LNCaP clone FGC (cell line): ENCODE measurements at regions not wholly inside any gene's neighbourhood (a gene's known extent, or its start where the extent isn't known, plus 50 kb on each side); places are given as distances from the start of the nearest gene placed in this dataset.

Experiments
- DNase-seq: peaks from one replicate; pipeline ENCODE4 v3.0.0-alpha.2; 2011; ENCODE audit warnings: low read depth
- H3K4me3 ChIP-seq: 2 replicates; pipeline ENCODE4 v1.5.1; 2011; ENCODE audit warnings: mild to moderate bottlenecking, low read depth, low read length, control low read depth
- TF ChIP-seq, protein P1 (sequence below): IDR thresholded peaks from 2 replicates; pipeline ENCODE4 v1.5.1; 2012; ENCODE audit warnings: mild to moderate bottlenecking; ENCODE audit not compliant: control insufficient read depth, insufficient read depth; ENCODE audit errors: extremely low read depth

GRCh38 chr7:54879776-54880175, 120.8 kb upstream of the SEC61G start:
- DNase-seq, result no peak
- H3K4me3 ChIP-seq, result no peak overlapping the region
- TF ChIP-seq, protein P1, sequence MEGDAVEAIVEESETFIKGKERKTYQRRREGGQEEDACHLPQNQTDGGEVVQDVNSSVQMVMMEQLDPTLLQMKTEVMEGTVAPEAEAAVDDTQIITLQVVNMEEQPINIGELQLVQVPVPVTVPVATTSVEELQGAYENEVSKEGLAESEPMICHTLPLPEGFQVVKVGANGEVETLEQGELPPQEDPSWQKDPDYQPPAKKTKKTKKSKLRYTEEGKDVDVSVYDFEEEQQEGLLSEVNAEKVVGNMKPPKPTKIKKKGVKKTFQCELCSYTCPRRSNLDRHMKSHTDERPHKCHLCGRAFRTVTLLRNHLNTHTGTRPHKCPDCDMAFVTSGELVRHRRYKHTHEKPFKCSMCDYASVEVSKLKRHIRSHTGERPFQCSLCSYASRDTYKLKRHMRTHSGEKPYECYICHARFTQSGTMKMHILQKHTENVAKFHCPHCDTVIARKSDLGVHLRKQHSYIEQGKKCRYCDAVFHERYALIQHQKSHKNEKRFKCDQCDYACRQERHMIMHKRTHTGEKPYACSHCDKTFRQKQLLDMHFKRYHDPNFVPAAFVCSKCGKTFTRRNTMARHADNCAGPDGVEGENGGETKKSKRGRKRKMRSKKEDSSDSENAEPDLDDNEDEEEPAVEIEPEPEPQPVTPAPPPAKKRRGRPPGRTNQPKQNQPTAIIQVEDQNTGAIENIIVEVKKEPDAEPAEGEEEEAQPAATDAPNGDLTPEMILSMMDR, result no peak

- TF ChIP-seq, protein P1, result no peak
- no peak overlapping the region for H3K4me3 ChIP-seq
- DNase-seq, result no peak
Observed at GRCh38 chr7:54880326-54880989, 121.4 kb upstream of the SEC61G start.

DNA sequence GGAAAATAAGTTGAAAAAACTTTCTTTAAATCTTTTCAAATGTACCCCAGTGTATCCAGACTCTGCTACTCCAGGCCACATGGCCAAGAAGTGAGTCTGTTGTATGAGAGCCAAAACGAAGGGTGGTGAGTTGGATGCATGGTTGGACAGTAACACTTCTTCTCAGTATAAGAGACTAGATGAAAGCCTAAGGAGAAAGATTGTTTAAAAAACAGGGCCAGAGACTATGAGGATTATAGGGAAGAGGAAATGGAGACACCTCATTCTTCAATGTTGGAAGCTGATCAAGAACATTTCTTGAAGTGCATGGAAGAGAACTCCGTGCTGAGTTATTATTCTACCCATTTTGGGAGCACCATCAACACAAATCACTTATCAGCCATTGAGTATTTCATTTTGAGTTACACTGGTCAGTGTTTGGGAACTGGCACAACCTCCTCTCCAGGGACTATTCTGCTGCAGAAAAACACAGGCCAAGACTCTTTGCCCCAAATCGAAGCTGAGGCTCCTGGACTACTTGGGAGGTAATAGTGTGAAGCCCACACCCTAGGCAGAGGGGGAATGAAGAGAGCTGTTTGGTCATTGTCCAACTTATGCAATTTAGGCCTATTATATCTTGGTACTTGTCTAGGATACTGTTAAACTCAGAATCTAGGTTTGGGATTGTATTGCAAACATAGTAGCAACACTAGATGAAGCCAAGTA, 123.0 kb upstream of the SEC61G start:
- TF ChIP-seq, protein P1, result no peak

GRCh38 chr7:54882694-54883093, 123.7 kb upstream of the SEC61G start:
- TF ChIP-seq, protein P1, result no peak
- DNase-seq, result no peak

More for the DNA sequence above, 123.0 kb upstream of the SEC61G start:
- H3K4me3 ChIP-seq, result no peak overlapping the region
- DNase-seq, result no peak

GRCh38 chr7:54883576-54883975, 124.6 kb upstream of the SEC61G start:
- H3K4me3 ChIP-seq, result no peak overlapping the region
- DNase-seq, result no peak
- TF ChIP-seq, protein P1, result no peak

More at GRCh38 chr7:54882694-54883093, 123.7 kb upstream of the SEC61G start:
- H3K4me3 ChIP-seq, result no peak overlapping the region

GRCh38 chr7:54885285-54885684, 126.3 kb upstream of the SEC61G start:
- TF ChIP-seq, protein P1, result no peak
- DNase-seq, result no peak
- no peak overlapping the region for H3K4me3 ChIP-seq
